Keratinocyte (primary cell): ENCODE measurements at regions not wholly inside any gene's neighbourhood (a gene's known extent, or its start where the extent isn't known, plus 50 kb on each side); places are given as distances from the start of the nearest gene placed in this dataset.

ENCODE experiments used
- CTCF ChIP-seq, 3 experiments: IDR thresholded peaks in 1 of 3; conservative IDR thresholded peaks in 1 of 3; optimal IDR thresholded peaks in 1 of 3; 2 replicates in 2 of 3; 3 replicates in 1 of 3; pipeline versions ENCODE3 to v1.5.1; 2011; ENCODE audit warnings: low read length in 3 of 3, mild to moderate bottlenecking in 3 of 3, moderate library complexity in 2 of 3, control low read depth in 1 of 3, inconsistent platforms in 1 of 3; ENCODE audit not compliant: insufficient read depth in 2 of 3; ENCODE audit errors: extremely low read depth in 1 of 3
- EZH2 ChIP-seq: IDR thresholded peaks from one replicate; pipeline ENCODE4 v1.6.1; 2012; ENCODE audit warnings: inconsistent platforms, mild to moderate bottlenecking, low read length, moderate library complexity

GRCh38 chr2:16608661-16609643, 56.7 kb downstream of the CYRIA start:
- TF ChIP-seq CTCF (optimal IDR thresholded peaks at IDR 0.05 in 1 of 3, IDR thresholded peaks at IDR 0.05 in 1 of 3, conservative IDR thresholded peaks at IDR 0.05 in 1 of 3; ENCODE audit: extremely low read depth in 1 of 3, insufficient read depth in 2 of 3, low read length in 3 of 3) (peak; percentile 84 to 96 (median 91)), EZH2 (no peak)
